ENCODE measurements at regions not wholly inside any gene's neighbourhood (a gene's known extent, or its start where the extent isn't known, plus 50 kb on each side); places are given as distances from the start of the nearest gene placed in this dataset.
A peak's percentile ranks its signal among the peaks of the same experiment; 100 is the strongest.

GRCh38 chr1:36650200-36651065, 167.7 kb upstream of the CSF3R start (continued):
- TF ChIP-seq MAZ (IDR thresholded peaks at IDR 0.05; ENCODE audit: borderline replicate concordance, low read depth, low read length) = no peak

DNA sequence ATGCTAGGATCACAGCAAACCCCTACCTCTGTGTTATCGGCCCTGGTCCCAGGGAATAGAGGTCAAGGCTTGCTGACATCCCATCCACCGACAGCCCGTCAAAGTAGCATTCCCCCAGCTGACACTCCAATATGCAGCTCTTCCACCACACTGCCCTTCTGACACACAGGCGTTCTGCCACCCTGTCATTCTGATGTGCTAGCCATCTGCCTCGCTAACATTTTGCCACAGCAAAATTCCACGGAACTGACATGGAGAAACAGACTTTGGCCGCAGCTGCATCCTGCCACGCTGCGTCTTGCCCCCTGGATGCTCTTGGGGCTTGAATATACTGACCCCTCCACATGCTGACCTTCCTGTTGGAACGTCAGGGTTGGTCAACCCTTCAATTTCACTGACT, 163.2 kb upstream of the CSF3R start:
- no peaks in the 10 kb centered on the region for H3K79me1 ChIP-seq (ENCODE audit: low read depth in 1 of 2, low read length in 2 of 2)
- ATAC-seq (ENCODE audit: low read depth) (no peak), DNase-seq (no peak)
- dilution Hi-C loops (cut with HindIII; ENCODE audit: low sequenced_read_pairs, unreplicated experiment) (no loop called here), intact Hi-C loops (cut with micrococcal nuclease) (no loop called here), in situ Hi-C loops (cut with MboI; ENCODE audit: low sequenced_read_pairs) (no loop called here)
- no peak overlapping the region for H3K27ac ChIP-seq (ENCODE audit: insufficient read depth, low read length)
- H3K23ac ChIP-seq (ENCODE audit: low read depth, low read length) = no peak overlapping the region
- no peak overlapping the region for H3K4ac ChIP-seq (ENCODE audit: low read depth, low read length)
- no peak overlapping the region for H3K56ac ChIP-seq (ENCODE audit: extremely low read depth, insufficient read depth, low read length)
- no peak overlapping the region for H4K5ac ChIP-seq (ENCODE audit: low read depth, low read length)
- no peak for TF ChIP-seq CEBPB (IDR thresholded peaks at IDR 0.05; ENCODE audit: low read depth, low read length)
- no peak for TF ChIP-seq MAZ (IDR thresholded peaks at IDR 0.05; ENCODE audit: borderline replicate concordance, low read depth, low read length)
- TF ChIP-seq, protein P1, sequence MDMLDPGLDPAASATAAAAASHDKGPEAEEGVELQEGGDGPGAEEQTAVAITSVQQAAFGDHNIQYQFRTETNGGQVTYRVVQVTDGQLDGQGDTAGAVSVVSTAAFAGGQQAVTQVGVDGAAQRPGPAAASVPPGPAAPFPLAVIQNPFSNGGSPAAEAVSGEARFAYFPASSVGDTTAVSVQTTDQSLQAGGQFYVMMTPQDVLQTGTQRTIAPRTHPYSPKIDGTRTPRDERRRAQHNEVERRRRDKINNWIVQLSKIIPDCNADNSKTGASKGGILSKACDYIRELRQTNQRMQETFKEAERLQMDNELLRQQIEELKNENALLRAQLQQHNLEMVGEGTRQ (IDR thresholded peaks at IDR 0.05; ENCODE audit: low read depth, low read length) = no peak
- no peak for TF ChIP-seq BHLHE40 (IDR thresholded peaks at IDR 0.05; ENCODE audit: low read depth, low read length)
- no peak for TF ChIP-seq CHD1 (IDR thresholded peaks at IDR 0.05; ENCODE audit: low read depth, low read length)
- TF ChIP-seq RFX5 (IDR thresholded peaks at IDR 0.05; ENCODE audit: low read depth, low read length) = no peak
- no peak for TF ChIP-seq RCOR1 (IDR thresholded peaks at IDR 0.05; ENCODE audit: insufficient replicate concordance, low read length)
- TF ChIP-seq NFE2L2 (IDR thresholded peaks at IDR 0.05; ENCODE audit: low read depth, low read length) = no peak
- no peaks in the 10 kb centered on the region for H3K9me1 ChIP-seq (ENCODE audit: insufficient read depth, low read length)
- H3K4me2 ChIP-seq (ENCODE audit: low read depth, low read length) = no peak overlapping the region
- H3K9me3 ChIP-seq (ENCODE audit: control insufficient read depth, insufficient read depth, low read length) = no peaks in the 10 kb centered on the region
- H3K18ac ChIP-seq (ENCODE audit: low read depth, low read length) = no peak overlapping the region
- H3K27me3 ChIP-seq (ENCODE audit: control insufficient read depth, insufficient read depth, low read length) = peaks cover 9% of the 10 kb centered on the region
- peak overlapping the region; percentile 48 for H2AFZ ChIP-seq (replicated peaks; ENCODE audit: low read length, poor library complexity)
- no TSS peak for BruUV-seq (replicated peaks)
- H4K20me1 ChIP-seq (ENCODE audit: insufficient read depth, low read length) = no peaks in the 10 kb centered on the region; the same call in 1 of the 2 replicates
- CTCF ChIA-PET = no interaction called here
- no peak overlapping the region for H3K14ac ChIP-seq (replicated peaks; ENCODE audit: low read depth, low read length)
- H4K8ac ChIP-seq (ENCODE audit: low read depth in 2 of 2, low read length in 2 of 2) = no peak overlapping the region
- no peak overlapping the region for H2BK120ac ChIP-seq (ENCODE audit: low read depth, low read length)
- H3K36me3 ChIP-seq (ENCODE audit: control insufficient read depth, insufficient read depth, low read length) = no peaks in the 10 kb centered on the region
- H3K4me3 ChIP-seq (ENCODE audit: insufficient read depth, low read depth, low read length) = no peak overlapping the region
- H2AK5ac ChIP-seq (ENCODE audit: low read depth, low read length) = no peak overlapping the region
- WGBS, 2 experiments (ENCODE audit: extremely low coverage in 2 of 2, insufficient read length in 1 of 2) = 2% methylated on average over 9 of the region's 10 CpGs; no CpG with 5 or more reads in 1 of the 2 experiments
- no peak overlapping the region for H2BK5ac ChIP-seq (ENCODE audit: low read depth, low read length, poor library complexity, severe bottlenecking)
- no peaks in the 10 kb centered on the region for H3K4me1 ChIP-seq (ENCODE audit: control insufficient read depth, insufficient read depth, low read length)
- no peak overlapping the region for H2AK9ac ChIP-seq (replicated peaks; ENCODE audit: low read depth, low read length, poor library complexity)
- POLR2A ChIA-PET (ENCODE audit: unreplicated experiment) = no interaction called here
- H2BK15ac ChIP-seq (ENCODE audit: low read depth, low read length) = no peak overlapping the region
- H4K91ac ChIP-seq (ENCODE audit: insufficient read depth, low read depth, low read length) = no peak overlapping the region
- no peak overlapping the region for H2BK20ac ChIP-seq (ENCODE audit: low read depth, low read length)
- H3K9ac ChIP-seq (ENCODE audit: low read depth, low read length) = no peak overlapping the region

Data from IMR-90 (cell line).